ENCODE measurements at regions not wholly inside any gene's neighbourhood (a gene's known extent, or its start where the extent isn't known, plus 50 kb on each side); places are given as distances from the start of the nearest gene placed in this dataset.
"Not testable (repeated sequence)": the region's sequence is repeated elsewhere in the genome, so short reads cannot be mapped to it uniquely, and the experiment has no call there.

DNA sequence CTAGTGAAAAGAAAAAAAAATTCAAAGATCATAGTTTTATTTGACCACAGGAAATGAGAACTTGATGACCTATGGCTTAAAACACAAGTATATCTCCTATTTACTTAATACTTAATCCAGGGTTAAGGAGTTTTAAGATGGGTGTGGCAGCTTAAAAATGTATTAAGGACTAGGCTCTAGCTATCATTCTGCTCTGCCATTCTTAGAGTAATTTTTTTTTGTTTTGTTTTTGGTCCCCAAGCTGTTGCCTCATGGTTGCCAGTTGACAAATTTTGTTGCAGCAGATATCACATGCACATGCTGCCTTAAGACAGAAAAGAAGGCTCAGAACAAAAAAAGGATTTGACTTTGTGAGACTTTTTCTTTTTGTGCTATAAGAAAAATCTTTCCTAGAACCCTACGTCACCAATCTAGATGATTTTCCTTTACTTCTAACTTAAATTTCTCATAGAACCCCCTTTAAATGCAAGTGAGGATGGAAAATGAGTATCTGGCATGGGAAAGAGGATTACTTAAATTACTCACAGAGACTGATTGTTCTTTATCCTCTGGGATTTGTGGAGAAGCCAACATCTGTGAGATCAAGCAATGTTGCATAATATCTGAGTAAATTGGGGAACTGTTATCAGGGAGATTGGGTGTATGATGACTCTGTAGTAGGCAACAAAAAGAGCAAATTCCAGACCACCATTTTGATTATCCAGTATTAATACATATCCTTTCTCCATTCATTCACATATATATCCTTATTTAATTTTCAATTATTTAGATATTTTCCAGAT is 364.7 kb upstream of the CD180 start:
- Mint-ChIP-seq H3K27ac (no peak overlapping the region), H3K27me3 (no peaks in the 10 kb centered on the region), H3K4me3 (no peak overlapping the region), H3K4me1 (ENCODE audit: low read depth in 2 of 2) (peaks cover 2 to 8% of the 10 kb centered on the region in 2 donors), H3K36me3 (ENCODE audit: insufficient read depth) (no peaks in the 10 kb centered on the region), H3K9me3 (peaks cover 0 to 2% of the 10 kb centered on the region in 2 donors)
- no peak for DNase-seq
- no peak for ATAC-seq (replicated peaks)

DNA sequence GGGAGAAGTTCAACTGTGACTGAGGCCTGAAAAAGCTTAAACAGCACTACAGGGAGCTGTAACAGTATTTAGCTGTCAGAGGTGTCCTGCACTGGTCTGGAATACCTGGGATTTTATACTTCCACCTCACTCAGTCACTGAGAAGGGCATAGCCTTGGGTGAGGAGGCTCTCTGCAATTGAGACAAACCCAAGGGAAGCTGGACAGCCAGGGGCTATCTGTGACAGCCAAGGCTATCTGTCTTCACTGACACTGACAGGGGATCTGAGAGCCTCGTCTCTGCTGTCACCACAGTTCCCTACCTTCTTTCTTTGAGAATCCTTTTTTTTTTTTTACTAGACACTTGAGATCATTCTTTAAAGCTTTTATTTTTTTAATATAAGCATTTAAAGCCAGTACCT is 356.2 kb upstream of the CD180 start:
- H3K27ac Mint-ChIP-seq = no peak overlapping the region
- ATAC-seq (replicated peaks) = no peak
- H3K9me3 Mint-ChIP-seq = no peaks in the 10 kb centered on the region
- H3K4me1 Mint-ChIP-seq (ENCODE audit: low read depth in 2 of 2) = peaks cover 10 to 15% of the 10 kb centered on the region in 2 donors
- DNase-seq = no peak
- H3K36me3 Mint-ChIP-seq (ENCODE audit: insufficient read depth) = no peaks in the 10 kb centered on the region
- no peaks in the 10 kb centered on the region for H3K27me3 Mint-ChIP-seq
- H3K4me3 Mint-ChIP-seq = no peak overlapping the region

- Mint-ChIP-seq H3K9me3 (no peaks in the 10 kb centered on the region), H3K36me3 (ENCODE audit: insufficient read depth) (no peaks in the 10 kb centered on the region)
Measured at GRCh38 chr5:67549947-67550346, 353.3 kb upstream of the CD180 start.

GRCh38 chr5:67549296-67549618 is 352.7 kb upstream of the CD180 start:
- DNase-seq = no peak
- no peak for ATAC-seq (replicated peaks)
- peaks cover 16 to 18% of the 10 kb centered on the region in 2 donors for H3K4me1 Mint-ChIP-seq (ENCODE audit: low read depth in 2 of 2)
- no peak overlapping the region for H3K27ac Mint-ChIP-seq
- no peaks in the 10 kb centered on the region for H3K27me3 Mint-ChIP-seq
- no peak overlapping the region for H3K4me3 Mint-ChIP-seq
- H3K36me3 Mint-ChIP-seq (ENCODE audit: insufficient read depth) = no peaks in the 10 kb centered on the region
- no peaks in the 10 kb centered on the region for H3K9me3 Mint-ChIP-seq

More at GRCh38 chr5:67549947-67550346, 353.3 kb upstream of the CD180 start:
- Mint-ChIP-seq H3K4me3 (no peak overlapping the region), H3K27me3 (no peaks in the 10 kb centered on the region), H3K27ac (peak overlapping the region in 1 of 2 donors; percentile 52), H3K4me1 (ENCODE audit: low read depth in 2 of 2) (peaks cover 16 to 18% of the 10 kb centered on the region in 2 donors)
- DNase-seq = no peak
- ATAC-seq (replicated peaks) = no peak

DNA sequence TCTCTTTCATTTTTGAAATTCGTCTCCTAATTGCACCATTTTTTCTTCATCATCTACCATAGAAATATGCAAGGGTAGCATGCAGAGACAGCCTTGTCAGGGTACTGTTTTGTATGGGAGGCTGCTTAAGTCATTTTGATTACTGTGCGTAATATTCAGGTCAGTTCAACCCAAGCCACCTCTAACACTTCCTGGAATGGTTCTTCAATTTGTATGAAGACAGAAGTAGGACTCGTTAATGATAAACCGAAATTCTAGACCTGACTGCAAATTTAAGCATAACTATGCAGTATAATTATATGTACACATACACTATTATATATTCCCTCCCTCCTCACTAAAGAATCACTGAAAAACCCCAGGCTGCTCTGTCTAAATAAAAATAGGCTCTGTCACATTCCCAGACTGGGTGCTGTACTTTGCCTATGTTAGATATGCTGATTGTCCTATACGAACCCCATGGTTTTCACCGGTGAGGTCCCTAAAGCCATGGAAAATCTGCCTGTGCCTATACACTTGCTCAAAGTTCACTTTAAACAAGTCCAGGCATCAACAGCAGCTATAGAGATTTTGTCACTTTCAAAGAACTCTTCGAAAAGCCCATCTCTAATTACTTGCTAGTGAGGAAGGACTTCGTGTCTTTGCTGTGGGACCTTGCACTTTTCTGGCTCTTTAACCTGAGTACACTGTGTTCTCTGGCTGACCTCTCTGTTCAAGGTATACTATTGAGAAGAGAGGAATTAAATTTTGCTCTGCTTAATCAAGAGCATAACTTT is 352.1 kb upstream of the CD180 start:
- Mint-ChIP-seq H3K4me3 (peak overlapping the region; percentile 55 to 66), H3K9me3 (no peaks in the 10 kb centered on the region), H3K27me3 (no peaks in the 10 kb centered on the region), H3K27ac (peak overlapping the region; percentile 32 to 44), H3K36me3 (ENCODE audit: insufficient read depth) (no peaks in the 10 kb centered on the region), H3K4me1 (ENCODE audit: low read depth in 2 of 2) (peaks cover 16 to 18% of the 10 kb centered on the region in 2 donors)
- DNase-seq (no peak), ATAC-seq (replicated peaks) (peak; percentile 44)

DNA sequence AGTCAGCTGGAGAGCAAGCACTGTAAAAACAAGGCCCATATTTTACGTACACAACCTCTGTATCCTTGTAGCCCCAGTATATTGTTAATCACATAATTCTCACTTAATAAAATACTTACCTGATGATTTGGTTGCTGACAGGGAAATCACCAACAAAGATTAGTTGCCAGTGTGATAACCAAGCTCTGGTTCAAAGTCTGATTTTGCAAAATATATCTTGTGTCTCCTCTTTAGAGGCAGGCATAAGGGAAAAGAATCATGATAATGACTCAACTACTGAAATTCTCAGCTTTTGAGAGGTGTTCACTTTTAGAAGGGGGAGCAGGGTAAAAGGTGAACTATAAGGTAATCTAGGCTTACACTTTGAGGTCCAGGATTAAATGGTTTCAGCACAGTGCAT is 351.1 kb upstream of the CD180 start:
- no peaks in the 10 kb centered on the region for H3K27me3 Mint-ChIP-seq
- ATAC-seq (replicated peaks) = no peak
- peak overlapping the region; percentile 55 to 66 for H3K4me3 Mint-ChIP-seq
- peaks cover 16 to 18% of the 10 kb centered on the region in 2 donors for H3K4me1 Mint-ChIP-seq (ENCODE audit: low read depth in 2 of 2)
- H3K9me3 Mint-ChIP-seq = no peaks in the 10 kb centered on the region
- no peak for DNase-seq
- peak overlapping the region; percentile 32 to 44 for H3K27ac Mint-ChIP-seq
- no peaks in the 10 kb centered on the region for H3K36me3 Mint-ChIP-seq (ENCODE audit: insufficient read depth)

GRCh38 chr5:67544942-67545341 is 348.3 kb upstream of the CD180 start:
- peaks cover 14 to 16% of the 10 kb centered on the region in 2 donors for H3K4me1 Mint-ChIP-seq (ENCODE audit: low read depth in 2 of 2)
- not testable (repeated sequence) for H3K36me3 Mint-ChIP-seq (ENCODE audit: insufficient read depth); ATAC-seq (replicated peaks); H3K4me3 Mint-ChIP-seq; DNase-seq; H3K9me3 Mint-ChIP-seq; H3K27ac Mint-ChIP-seq; H3K27me3 Mint-ChIP-seq

GRCh38 chr5:67543720-67544270 is 347.2 kb upstream of the CD180 start:
- H3K4me1 Mint-ChIP-seq (ENCODE audit: low read depth in 2 of 2) = peaks cover 12 to 15% of the 10 kb centered on the region in 2 donors
- no peaks in the 10 kb centered on the region for H3K36me3 Mint-ChIP-seq (ENCODE audit: insufficient read depth)
- DNase-seq = no peak
- no peak overlapping the region for H3K4me3 Mint-ChIP-seq
- no peak for ATAC-seq (replicated peaks)
- no peaks in the 10 kb centered on the region for H3K9me3 Mint-ChIP-seq
- H3K27me3 Mint-ChIP-seq = no peaks in the 10 kb centered on the region
- H3K27ac Mint-ChIP-seq = no peak overlapping the region

- DNase-seq = no peak
- H3K27ac Mint-ChIP-seq = no peak overlapping the region
- H3K4me3 Mint-ChIP-seq = no peak overlapping the region
- no peak for ATAC-seq (replicated peaks)
- no peaks in the 10 kb centered on the region for H3K9me3 Mint-ChIP-seq
- H3K4me1 Mint-ChIP-seq (ENCODE audit: low read depth in 2 of 2) = peaks cover 2 to 4% of the 10 kb centered on the region in 2 donors
- H3K36me3 Mint-ChIP-seq (ENCODE audit: insufficient read depth) = no peaks in the 10 kb centered on the region
- H3K27me3 Mint-ChIP-seq = no peaks in the 10 kb centered on the region
Measured at GRCh38 chr5:67542479-67542878, 345.9 kb upstream of the CD180 start.

DNA sequence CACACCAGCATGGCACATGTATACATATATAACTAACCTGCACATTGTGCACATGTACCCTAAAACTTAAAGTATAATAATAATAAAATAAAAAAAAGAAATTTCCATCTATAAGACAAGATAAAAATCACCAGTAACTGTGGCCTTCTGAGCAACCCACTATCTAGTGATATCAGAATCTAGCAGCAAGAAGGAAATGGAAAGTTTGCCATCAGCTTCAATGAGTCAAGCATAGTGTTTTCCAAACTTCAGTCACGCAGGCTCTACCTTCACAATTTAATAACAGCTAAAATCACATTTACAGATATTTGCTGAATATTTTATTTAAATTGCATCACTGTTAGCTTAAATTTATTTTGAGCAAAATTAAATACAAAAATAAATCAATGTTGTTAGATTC is 345.3 kb upstream of the CD180 start:
- H3K27ac Mint-ChIP-seq = no peak overlapping the region
- H3K4me3 Mint-ChIP-seq = no peak overlapping the region
- H3K9me3 Mint-ChIP-seq = no peaks in the 10 kb centered on the region
- H3K27me3 Mint-ChIP-seq = no peaks in the 10 kb centered on the region
- peaks cover 2 to 4% of the 10 kb centered on the region in 2 donors for H3K4me1 Mint-ChIP-seq (ENCODE audit: low read depth in 2 of 2)
- ATAC-seq (replicated peaks) (no peak), DNase-seq (no peak)
- no peaks in the 10 kb centered on the region for H3K36me3 Mint-ChIP-seq (ENCODE audit: insufficient read depth)

DNA sequence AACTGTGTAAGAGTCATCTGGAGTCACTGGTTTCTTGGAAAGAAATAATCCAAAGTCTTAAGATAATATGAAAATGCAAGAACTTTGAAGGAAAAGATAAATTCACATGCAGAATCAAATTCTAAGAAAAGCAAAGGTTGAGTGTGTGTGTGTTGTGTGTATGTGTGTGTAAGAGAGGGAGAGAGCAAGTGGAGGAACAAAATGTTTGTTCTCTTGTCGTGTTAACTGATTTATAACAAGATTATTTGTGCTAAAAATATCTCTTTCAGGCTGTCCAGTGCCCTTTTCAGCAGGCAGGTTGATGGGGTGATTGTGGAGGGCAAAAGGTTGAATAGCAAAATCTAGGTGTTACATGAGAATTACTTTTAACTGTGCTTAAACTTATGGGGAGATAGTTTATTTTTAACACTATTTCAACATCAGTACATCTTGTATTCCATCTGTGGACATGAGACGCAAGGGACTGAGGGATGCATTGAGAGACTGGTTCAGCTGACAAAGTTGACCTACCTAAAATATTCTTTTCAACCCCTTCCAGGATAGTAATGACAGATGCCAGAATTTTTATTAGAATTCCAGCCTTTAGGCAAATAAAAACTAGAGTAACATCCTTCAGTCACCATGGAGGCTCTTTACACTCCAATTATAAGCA is 342.4 kb upstream of the CD180 start:
- H3K9me3 Mint-ChIP-seq = no peaks in the 10 kb centered on the region
- peaks cover 0 to 6% of the 10 kb centered on the region in 2 donors for H3K4me1 Mint-ChIP-seq (ENCODE audit: low read depth in 2 of 2)
- H3K27me3 Mint-ChIP-seq = no peaks in the 10 kb centered on the region
- ATAC-seq (replicated peaks) (no peak), DNase-seq (no peak)
- no peak overlapping the region for H3K27ac Mint-ChIP-seq
- H3K4me3 Mint-ChIP-seq = no peak overlapping the region
- H3K36me3 Mint-ChIP-seq (ENCODE audit: insufficient read depth) = no peaks in the 10 kb centered on the region

DNA sequence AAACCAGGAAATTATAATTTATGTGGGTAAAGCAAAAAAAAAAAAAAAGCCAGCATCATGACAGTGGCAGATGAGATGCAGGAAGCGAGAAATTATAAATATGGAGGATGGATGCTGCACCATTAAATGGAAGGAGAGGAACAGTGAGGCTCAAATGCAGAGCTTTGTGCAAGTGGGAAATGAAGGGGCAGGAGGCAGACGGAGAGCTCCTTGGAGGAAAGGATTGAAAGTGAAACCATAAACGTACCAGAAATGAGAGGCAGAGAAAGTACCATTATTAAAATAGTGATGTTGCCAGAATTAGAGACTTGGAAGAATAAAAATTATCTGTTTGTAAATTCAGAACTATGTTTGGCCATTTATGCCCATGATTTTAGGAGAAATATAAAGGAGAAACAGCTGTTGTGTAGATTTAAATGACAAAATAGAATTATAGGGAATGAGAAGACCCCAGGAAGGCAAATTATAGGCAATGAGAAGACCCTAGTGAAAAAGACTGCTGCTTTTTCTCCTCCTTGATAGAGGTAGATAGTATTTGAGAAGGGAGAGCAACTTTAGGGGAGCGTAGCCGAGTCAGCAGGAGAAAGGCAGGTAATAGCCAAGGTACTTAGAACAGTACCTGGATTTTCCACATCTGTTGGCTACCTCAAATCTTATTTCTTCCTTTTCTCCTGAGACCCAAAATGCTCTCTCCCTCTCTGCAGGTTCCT is 341.0 kb upstream of the CD180 start:
- H3K9me3 Mint-ChIP-seq = no peaks in the 10 kb centered on the region
- no peaks in the 10 kb centered on the region for H3K36me3 Mint-ChIP-seq (ENCODE audit: insufficient read depth)
- no peak for DNase-seq
- peaks cover 0 to 6% of the 10 kb centered on the region in 2 donors for H3K4me1 Mint-ChIP-seq (ENCODE audit: low read depth in 2 of 2)
- no peak overlapping the region for H3K27ac Mint-ChIP-seq
- no peak overlapping the region for H3K4me3 Mint-ChIP-seq
- H3K27me3 Mint-ChIP-seq = no peaks in the 10 kb centered on the region
- ATAC-seq (replicated peaks) = peak; percentile 63

- Mint-ChIP-seq H3K27me3 (no peaks in the 10 kb centered on the region), H3K36me3 (ENCODE audit: insufficient read depth) (no peaks in the 10 kb centered on the region), H3K9me3 (no peaks in the 10 kb centered on the region), H3K27ac (peak overlapping the region in 1 of 2 donors; percentile 36), H3K4me3 (no peak overlapping the region), H3K4me1 (ENCODE audit: low read depth in 2 of 2) (peaks cover 0 to 6% of the 10 kb centered on the region in 2 donors)
- DNase-seq = no peak
- no peak for ATAC-seq (replicated peaks)
Measured at GRCh38 chr5:67536866-67537265, 340.3 kb upstream of the CD180 start.
